Cardiac muscle cell (in vitro differentiated cells and primary cell): ENCODE measurements at regions not wholly inside any gene's neighbourhood (a gene's known extent, or its start where the extent isn't known, plus 50 kb on each side); places are given as distances from the start of the nearest gene placed in this dataset.
A peak's percentile ranks its signal among the peaks of the same experiment; 100 is the strongest.
"Not testable (repeated sequence)": the region's sequence is repeated elsewhere in the genome, so short reads cannot be mapped to it uniquely, and the experiment has no call there.

ENCODE experiments used
- DNase-seq, 2 donors: peaks; one replicate each; pipeline versions ENCODE4 v3.0.0 to v3.0.0-alpha.2; 2010 to 2017; ENCODE audit warnings: low read depth in 1 of 2, low spot score in 1 of 2
- H3K27ac ChIP-seq: fragments of 200-600 bp; sonication (generic); 2 replicates; pipeline ENCODE4 v1.5.1; 2016
- H3K27me3 ChIP-seq: fragments of 200-600 bp; sonication (generic); 2 replicates; pipeline ENCODE4 v1.6.0; 2016; ENCODE audit warnings: control low read depth
- H3K36me3 ChIP-seq: fragments of 200-600 bp; sonication (generic); 2 replicates; pipeline ENCODE4 v1.5.1; 2016; ENCODE audit warnings: control low read depth
- H3K4me1 ChIP-seq: fragments of 200-600 bp; sonication (generic); 2 replicates; pipeline ENCODE4 v1.8.1; 2017; ENCODE audit warnings: low read depth, mild to moderate bottlenecking, mixed run types
- H3K4me3 ChIP-seq: fragments of 200-600 bp; sonication (generic); 2 replicates; pipeline ENCODE4 v1.5.1; 2016; ENCODE audit warnings: mild to moderate bottlenecking
- H3K9me3 ChIP-seq: fragments of 200-600 bp; sonication (generic); 2 replicates; pipeline ENCODE4 v1.5.1; 2017; ENCODE audit warnings: low read depth, mild to moderate bottlenecking, control low read depth
- TF ChIP-seq, protein P1 (sequence below): IDR thresholded peaks from 2 replicates; pipeline ENCODE4 v1.5.1; 2012; ENCODE audit warnings: low read depth, mild to moderate bottlenecking, low read length

DNA sequence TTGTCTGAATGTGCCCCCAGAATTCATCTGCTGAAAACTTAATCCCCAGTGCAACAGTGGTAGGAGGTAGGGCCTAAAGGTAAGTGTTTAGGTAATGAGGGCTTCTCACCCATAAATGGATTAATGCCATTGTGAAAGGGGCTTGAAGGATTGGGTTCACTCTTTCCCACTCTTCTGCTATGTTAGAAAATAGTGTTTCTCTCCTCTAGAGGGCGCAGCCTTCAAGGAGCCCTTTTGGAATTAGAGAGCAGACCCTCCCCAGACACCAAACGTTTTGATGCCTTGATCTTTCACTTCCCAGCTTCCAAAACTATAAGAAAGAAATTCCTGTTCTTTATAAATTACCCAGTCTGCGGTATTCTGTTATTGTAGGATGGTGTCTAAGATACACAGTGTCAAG, 706.4 kb downstream of the SMARCA1 start:
- Histone ChIP-seq H3K36me3 (no peaks in the 10 kb centered on the region), H3K4me1 (peaks cover 5% of the 10 kb centered on the region), H3K9me3 (no peaks in the 10 kb centered on the region), H3K27me3 (no peaks in the 10 kb centered on the region), H3K27ac (no peak overlapping the region), H3K4me3 (no peak overlapping the region)
- DNase-seq, result peak in 1 of 2 donors; percentile 41
- TF ChIP-seq, protein P1, sequence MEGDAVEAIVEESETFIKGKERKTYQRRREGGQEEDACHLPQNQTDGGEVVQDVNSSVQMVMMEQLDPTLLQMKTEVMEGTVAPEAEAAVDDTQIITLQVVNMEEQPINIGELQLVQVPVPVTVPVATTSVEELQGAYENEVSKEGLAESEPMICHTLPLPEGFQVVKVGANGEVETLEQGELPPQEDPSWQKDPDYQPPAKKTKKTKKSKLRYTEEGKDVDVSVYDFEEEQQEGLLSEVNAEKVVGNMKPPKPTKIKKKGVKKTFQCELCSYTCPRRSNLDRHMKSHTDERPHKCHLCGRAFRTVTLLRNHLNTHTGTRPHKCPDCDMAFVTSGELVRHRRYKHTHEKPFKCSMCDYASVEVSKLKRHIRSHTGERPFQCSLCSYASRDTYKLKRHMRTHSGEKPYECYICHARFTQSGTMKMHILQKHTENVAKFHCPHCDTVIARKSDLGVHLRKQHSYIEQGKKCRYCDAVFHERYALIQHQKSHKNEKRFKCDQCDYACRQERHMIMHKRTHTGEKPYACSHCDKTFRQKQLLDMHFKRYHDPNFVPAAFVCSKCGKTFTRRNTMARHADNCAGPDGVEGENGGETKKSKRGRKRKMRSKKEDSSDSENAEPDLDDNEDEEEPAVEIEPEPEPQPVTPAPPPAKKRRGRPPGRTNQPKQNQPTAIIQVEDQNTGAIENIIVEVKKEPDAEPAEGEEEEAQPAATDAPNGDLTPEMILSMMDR, result no peak

DNA sequence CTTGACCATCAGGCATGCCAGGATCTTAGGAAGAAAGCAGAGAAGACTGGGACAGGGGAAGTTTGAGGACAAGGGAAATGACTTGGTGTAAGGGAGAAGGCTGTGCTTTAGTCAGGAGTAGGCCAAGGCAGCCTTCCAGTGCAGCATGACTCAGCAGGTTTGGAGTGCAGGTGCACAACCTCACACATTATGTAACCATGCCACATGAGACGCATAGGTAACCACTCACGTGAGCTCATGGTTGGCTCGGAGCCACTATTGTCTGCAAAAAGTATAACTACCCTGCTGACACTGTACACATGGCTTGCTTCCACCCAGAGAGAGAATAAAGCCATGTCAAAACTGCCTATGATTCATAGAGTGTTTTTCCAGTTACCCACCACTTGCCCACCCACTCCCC, 715.9 kb downstream of the SMARCA1 start:
- no peaks in the 10 kb centered on the region for H3K36me3 ChIP-seq

DNA sequence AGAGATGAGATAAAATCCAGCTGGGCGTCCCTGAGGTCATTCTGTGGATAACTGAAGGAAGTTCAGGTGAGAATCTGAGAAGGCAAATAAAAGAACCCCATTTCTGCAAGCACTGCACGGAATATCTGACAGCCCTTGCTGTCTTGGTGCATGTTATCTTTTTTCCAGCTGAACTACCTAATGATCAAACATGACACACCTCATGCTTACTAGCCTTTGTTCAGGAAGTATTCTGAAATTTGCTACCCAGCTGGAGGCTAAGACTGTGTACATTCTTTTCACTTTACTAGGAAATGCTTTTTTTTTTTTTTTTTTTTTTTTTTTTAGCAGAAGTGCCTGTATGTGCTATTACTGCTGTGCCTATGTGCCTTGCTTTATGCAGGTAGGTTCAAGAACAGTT, 718.1 kb downstream of the SMARCA1 start:
- H3K9me3 ChIP-seq, result no peaks in the 10 kb centered on the region

More for the DNA sequence above, 715.9 kb downstream of the SMARCA1 start:
- H3K4me3 ChIP-seq, result no peak overlapping the region
- no peaks in the 10 kb centered on the region for H3K27me3 ChIP-seq
- TF ChIP-seq, protein P1, result no peak
- no peak for DNase-seq
- H3K27ac ChIP-seq, result no peak overlapping the region
- no peaks in the 10 kb centered on the region for H3K9me3 ChIP-seq
- H3K4me1 ChIP-seq, result no peaks in the 10 kb centered on the region

DNA sequence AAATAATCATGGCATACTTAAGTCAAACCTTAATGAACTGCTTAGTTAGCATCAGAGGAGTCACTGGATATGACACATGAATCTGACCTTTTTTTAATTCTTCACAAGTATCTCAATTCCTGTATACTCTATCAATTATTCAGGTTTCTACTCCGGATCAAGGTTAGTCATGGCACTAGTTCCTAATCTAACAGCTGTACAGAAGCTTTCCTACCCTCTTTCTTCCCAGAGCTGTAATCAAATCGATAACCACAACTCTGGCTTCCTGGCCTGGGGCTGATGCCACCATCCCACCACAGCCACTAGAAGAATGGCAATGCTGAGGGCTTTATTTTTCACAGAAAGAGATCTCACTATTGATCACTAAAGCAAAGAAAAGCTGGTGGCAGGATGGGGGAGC, 718.5 kb downstream of the SMARCA1 start:
- no peak overlapping the region for H3K27ac ChIP-seq
- no peak for DNase-seq
- TF ChIP-seq, protein P1, result no peak
- no peak overlapping the region for H3K4me3 ChIP-seq
- no peaks in the 10 kb centered on the region for H3K9me3 ChIP-seq
- no peaks in the 10 kb centered on the region for H3K4me1 ChIP-seq
- no peaks in the 10 kb centered on the region for H3K27me3 ChIP-seq
- no peaks in the 10 kb centered on the region for H3K36me3 ChIP-seq

More for the DNA sequence above, 718.1 kb downstream of the SMARCA1 start:
- Histone ChIP-seq H3K4me1 (no peaks in the 10 kb centered on the region), H3K27me3 (no peaks in the 10 kb centered on the region), H3K36me3 (no peaks in the 10 kb centered on the region), H3K4me3 (no peak overlapping the region), H3K27ac (no peak overlapping the region)
- TF ChIP-seq, protein P1, result no peak
- DNase-seq, result no peak

DNA sequence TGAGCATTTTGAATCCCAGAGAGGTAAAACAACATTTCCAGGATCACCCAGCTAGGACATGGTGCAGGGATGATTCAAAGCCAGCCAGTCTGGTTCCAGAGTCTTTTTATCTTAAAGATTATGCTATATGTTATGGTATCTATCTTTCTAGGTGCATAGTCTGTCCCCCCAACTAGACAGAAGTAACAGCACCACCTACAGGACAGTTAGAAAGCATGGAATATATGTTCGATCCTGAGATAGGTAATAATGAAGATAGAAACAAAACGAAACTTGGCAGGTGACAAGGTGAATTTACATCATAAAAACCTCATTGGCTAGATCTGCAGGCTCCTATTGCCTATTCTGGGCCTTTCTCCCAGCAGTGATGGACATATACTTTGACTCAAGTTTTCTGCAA, 723.2 kb downstream of the SMARCA1 start:
- no peaks in the 10 kb centered on the region for H3K27me3 ChIP-seq
- H3K4me1 ChIP-seq, result no peaks in the 10 kb centered on the region
- DNase-seq, result no peak
- TF ChIP-seq, protein P1, result no peak
- no peaks in the 10 kb centered on the region for H3K36me3 ChIP-seq
- no peak overlapping the region for H3K27ac ChIP-seq
- H3K9me3 ChIP-seq, result no peaks in the 10 kb centered on the region
- H3K4me3 ChIP-seq, result no peak overlapping the region

DNA sequence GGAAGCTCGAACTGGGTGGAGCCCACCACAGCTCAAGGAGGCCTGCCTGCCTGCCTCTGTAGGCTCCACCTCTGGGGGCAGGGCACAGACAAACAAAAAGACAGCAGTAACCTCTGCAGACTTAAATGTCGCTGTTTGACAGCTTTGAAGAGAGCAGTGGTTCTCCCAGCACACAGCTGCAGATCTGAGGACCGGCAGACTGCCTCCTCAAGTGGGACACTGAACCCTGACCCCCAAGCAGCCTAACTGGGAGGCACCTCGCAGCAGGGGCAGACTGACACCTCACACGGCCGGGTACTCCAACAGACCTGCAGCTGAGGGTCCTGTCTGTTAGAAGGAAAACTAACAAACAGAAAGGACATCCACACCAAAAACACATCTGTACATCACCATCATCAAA, 730.9 kb upstream of the ACTRT1 start:
- H3K27me3 ChIP-seq, H3K4me1 ChIP-seq, H3K27ac ChIP-seq, H3K36me3 ChIP-seq, DNase-seq, H3K4me3 ChIP-seq, H3K9me3 ChIP-seq: not testable (repeated sequence)
